ENCODE measurements at regions not wholly inside any gene's neighbourhood (a gene's known extent, or its start where the extent isn't known, plus 50 kb on each side); places are given as distances from the start of the nearest gene placed in this dataset.

- TF ChIP-seq CTCF (IDR thresholded peaks at IDR 0.05; ENCODE audit: low read length) (no peak), EZH2 (IDR thresholded peaks at IDR 0.05; ENCODE audit: borderline replicate concordance, low read length) (no peak)
These were observed 173.8 kb upstream of the USP24 start for GRCh38 chr1:55388960-55389359.
